ENCODE measurements at regions not wholly inside any gene's neighbourhood (a gene's known extent, or its start where the extent isn't known, plus 50 kb on each side); places are given as distances from the start of the nearest gene placed in this dataset.

GRCh38 chr2:161556440-161556839 is 67.8 kb upstream of the SLC4A10 start:
- CTCF ChIA-PET = no interaction called here
- WGBS (ENCODE audit: insufficient coverage) = no CpG with 5 or more reads among the region's 2 CpGs
- H3K4me3 Mint-ChIP-seq = no peak overlapping the region

GRCh38 chr2:161557538-161557937 is 66.7 kb upstream of the SLC4A10 start:
- Histone ChIP-seq H3K9me3 (ENCODE audit: control extremely low read depth in 1 of 3, control insufficient read depth in 2 of 3, insufficient read depth in 1 of 3, low read length in 2 of 3) (peaks cover 0 to 7% (median 0%) of the 10 kb centered on the region in 3 donors), H3K4me1 (ENCODE audit: control insufficient read depth in 2 of 2, insufficient read depth in 2 of 2, low read length in 2 of 2) (no peaks in the 10 kb centered on the region), H3K79me2 (ENCODE audit: control insufficient read depth, insufficient read depth, low read length) (no peaks in the 10 kb centered on the region), H4K20me1 (ENCODE audit: control insufficient read depth, insufficient read depth, low read length, poor library complexity, severe bottlenecking) (no peaks in the 10 kb centered on the region), H3K9ac (ENCODE audit: low read length) (no peak overlapping the region), H3K27ac (ENCODE audit: low read length in 2 of 2) (no peak overlapping the region), H2AFZ (ENCODE audit: insufficient read depth, low read depth, low read length, poor library complexity, severe bottlenecking) (no peak overlapping the region), H3K36me3 (replicated peaks in 1 of 2; ENCODE audit: control extremely low read depth in 1 of 2, control insufficient read depth in 1 of 2, extremely low read depth in 1 of 2, insufficient read depth in 2 of 2, low read length in 1 of 2) (no peaks in the 10 kb centered on the region), H3K4me3 (ENCODE audit: control extremely low read depth in 1 of 5, extremely low read depth in 1 of 5, insufficient read depth in 1 of 5, low read depth in 2 of 5, low read length in 4 of 5) (no peak overlapping the region), H3K27me3 (replicated peaks in 1 of 4; ENCODE audit: control extremely low read depth in 1 of 4, control insufficient read depth in 3 of 4, insufficient read depth in 4 of 4, low read length in 3 of 4) (no peaks in the 10 kb centered on the region), H3K4me2 (replicated peaks; ENCODE audit: low read depth, low read length, poor library complexity, severe bottlenecking) (no peak overlapping the region)
- H3K27me3 Mint-ChIP-seq = peaks cover 4% of the 10 kb centered on the region
- peaks cover 3% of the 10 kb centered on the region for H3K9me3 Mint-ChIP-seq (ENCODE audit: insufficient read depth)
- no peak for ATAC-seq (ENCODE audit: low read depth)
- no CpG with 5 or more reads among the region's 1 CpG for WGBS (ENCODE audit: insufficient coverage)
- no peak overlapping the region for H3K4me3 Mint-ChIP-seq
- POLR2A ChIA-PET = no interaction called here
- H3K27ac Mint-ChIP-seq = no peak overlapping the region
- intact Hi-C loops (cut with micrococcal nuclease) = no loop called here
- TF ChIP-seq EZH2 (IDR thresholded peaks at IDR 0.05; ENCODE audit: borderline replicate concordance, insufficient read depth, low read depth, low read length, poor library complexity, severe bottlenecking) (no peak), CTCF (IDR thresholded peaks at IDR 0.05) (no peak)
- no peaks in the 10 kb centered on the region for H3K4me1 Mint-ChIP-seq
- DNase-seq = no peak
- CTCF ChIA-PET = no interaction called here

More at GRCh38 chr2:161556440-161556839, 67.8 kb upstream of the SLC4A10 start:
- no peaks in the 10 kb centered on the region for H3K4me1 Mint-ChIP-seq
- intact Hi-C loops (cut with micrococcal nuclease) = no loop called here
- Histone ChIP-seq H3K4me2 (replicated peaks; ENCODE audit: low read depth, low read length, poor library complexity, severe bottlenecking) (no peak overlapping the region), H3K9ac (ENCODE audit: low read length) (no peak overlapping the region), H2AFZ (ENCODE audit: insufficient read depth, low read depth, low read length, poor library complexity, severe bottlenecking) (no peak overlapping the region), H3K79me2 (ENCODE audit: control insufficient read depth, insufficient read depth, low read length) (no peaks in the 10 kb centered on the region), H4K20me1 (ENCODE audit: control insufficient read depth, insufficient read depth, low read length, poor library complexity, severe bottlenecking) (no peaks in the 10 kb centered on the region), H3K27me3 (replicated peaks in 1 of 4; ENCODE audit: control extremely low read depth in 1 of 4, control insufficient read depth in 3 of 4, insufficient read depth in 4 of 4, low read length in 3 of 4) (no peaks in the 10 kb centered on the region), H3K36me3 (replicated peaks in 1 of 2; ENCODE audit: control extremely low read depth in 1 of 2, control insufficient read depth in 1 of 2, extremely low read depth in 1 of 2, insufficient read depth in 2 of 2, low read length in 1 of 2) (no peaks in the 10 kb centered on the region), H3K9me3 (ENCODE audit: control extremely low read depth in 1 of 3, control insufficient read depth in 2 of 3, insufficient read depth in 1 of 3, low read length in 2 of 3) (peaks cover 0 to 2% (median 0%) of the 10 kb centered on the region in 3 donors), H3K4me1 (ENCODE audit: control insufficient read depth in 2 of 2, insufficient read depth in 2 of 2, low read length in 2 of 2) (no peaks in the 10 kb centered on the region), H3K4me3 (ENCODE audit: control extremely low read depth in 1 of 5, extremely low read depth in 1 of 5, insufficient read depth in 1 of 5, low read depth in 2 of 5, low read length in 4 of 5) (no peak overlapping the region), H3K27ac (ENCODE audit: low read length in 2 of 2) (no peak overlapping the region)
- H3K27ac Mint-ChIP-seq = no peak overlapping the region
- no peak for ATAC-seq (ENCODE audit: low read depth)
- no peaks in the 10 kb centered on the region for H3K9me3 Mint-ChIP-seq (ENCODE audit: insufficient read depth)
- TF ChIP-seq CTCF (IDR thresholded peaks at IDR 0.05) (no peak), EZH2 (IDR thresholded peaks at IDR 0.05; ENCODE audit: borderline replicate concordance, insufficient read depth, low read depth, low read length, poor library complexity, severe bottlenecking) (no peak)
- H3K27me3 Mint-ChIP-seq = no peaks in the 10 kb centered on the region
- POLR2A ChIA-PET = no interaction called here
- DNase-seq = no peak
